ENCODE measurements at regions not wholly inside any gene's neighbourhood (a gene's known extent, or its start where the extent isn't known, plus 50 kb on each side); places are given as distances from the start of the nearest gene placed in this dataset.
"Not testable (repeated sequence)": the region's sequence is repeated elsewhere in the genome, so short reads cannot be mapped to it uniquely, and the experiment has no call there.

- DNase-seq (ENCODE audit: low spot score) = no peak
Observed at GRCh38 chr6:1230689-1231605, 81.0 kb upstream of the FOXQ1 start.

GRCh38 chr6:1230281-1230680 lies 81.6 kb upstream of the FOXQ1 start:
- DNase-seq (ENCODE audit: low spot score) = peak; percentile 36

- no peak for DNase-seq (ENCODE audit: low spot score)
Observed at GRCh38 chr6:1229808-1230207, 82.1 kb upstream of the FOXQ1 start.

- no peak for DNase-seq (ENCODE audit: low spot score)
Observed at GRCh38 chr6:1229301-1229700, 82.6 kb upstream of the FOXQ1 start.

GRCh38 chr6:1228754-1229191 lies 83.1 kb upstream of the FOXQ1 start:
- no peak for DNase-seq (ENCODE audit: low spot score)

- DNase-seq (ENCODE audit: low spot score) = no peak
Observed at GRCh38 chr6:1227935-1228753, 83.8 kb upstream of the FOXQ1 start.

GRCh38 chr6:1227600-1227934 lies 84.3 kb upstream of the FOXQ1 start:
- DNase-seq (ENCODE audit: low spot score) = no peak

GRCh38 chr6:1226277-1227099 lies 85.4 kb upstream of the FOXQ1 start:
- no peak for DNase-seq (ENCODE audit: low spot score)

- no peak for DNase-seq (ENCODE audit: low spot score)
Observed at GRCh38 chr6:1224514-1224913, 87.4 kb upstream of the FOXQ1 start.

GRCh38 chr6:1222728-1223595 lies 88.9 kb upstream of the FOXQ1 start:
- no peak for DNase-seq (ENCODE audit: low spot score)

- no peak for DNase-seq (ENCODE audit: low spot score)
Observed at GRCh38 chr6:1217396-1217795, 94.5 kb upstream of the FOXQ1 start.

GRCh38 chr6:1216488-1216974 lies 95.4 kb upstream of the FOXQ1 start:
- DNase-seq (ENCODE audit: low spot score) = no peak

- no peak for DNase-seq (ENCODE audit: low spot score)
Observed at GRCh38 chr6:1215884-1216487, 95.9 kb upstream of the FOXQ1 start.

GRCh38 chr6:1215023-1215422 lies 96.9 kb upstream of the FOXQ1 start:
- no peak for DNase-seq (ENCODE audit: low spot score)

GRCh38 chr6:1212919-1213318 lies 99.0 kb upstream of the FOXQ1 start:
- DNase-seq (ENCODE audit: low spot score) = no peak

- DNase-seq (ENCODE audit: low spot score) = not testable (repeated sequence)
Observed at GRCh38 chr6:1212138-1212537, 99.8 kb upstream of the FOXQ1 start.

- DNase-seq (ENCODE audit: low spot score) = not testable (repeated sequence)
Observed at GRCh38 chr6:1210631-1211030, 101.3 kb upstream of the FOXQ1 start.

GRCh38 chr6:1208876-1209275 lies 103.0 kb upstream of the FOXQ1 start:
- DNase-seq (ENCODE audit: low spot score) = no peak

- DNase-seq (ENCODE audit: low spot score) = no peak
Observed at GRCh38 chr6:1203546-1203945, 108.4 kb upstream of the FOXQ1 start.

- DNase-seq (ENCODE audit: low spot score) = no peak
Observed at GRCh38 chr6:1202201-1202600, 109.7 kb upstream of the FOXQ1 start.
